Occipital lobe (tissue), 1 donor: ENCODE measurements at regions not wholly inside any gene's neighbourhood (a gene's known extent, or its start where the extent isn't known, plus 50 kb on each side); places are given as distances from the start of the nearest gene placed in this dataset.
"Not testable (repeated sequence)": the region's sequence is repeated elsewhere in the genome, so short reads cannot be mapped to it uniquely, and the experiment has no call there.

Source experiments
- DNase-seq: peaks from one replicate; lab custom pipeline; 2025; lab: John Stamatoyannopoulos, UW

- DNase-seq, result no peak
Measured at GRCh38 chr2:81445176-81445575, 1140.6 kb upstream of the LRRTM1 start.

GRCh38 chr2:81437456-81438000 lies 1133.0 kb upstream of the LRRTM1 start:
- DNase-seq, result no peak

GRCh38 chr2:81436256-81436655 lies 1131.7 kb upstream of the LRRTM1 start:
- no peak for DNase-seq

GRCh38 chr2:81412681-81413080 lies 1108.1 kb upstream of the LRRTM1 start:
- DNase-seq, result no peak

GRCh38 chr2:81403508-81403907 lies 1099.0 kb upstream of the LRRTM1 start:
- no peak for DNase-seq

- DNase-seq, result no peak
Measured at GRCh38 chr2:81396417-81397019, 1092.0 kb upstream of the LRRTM1 start.

- no peak for DNase-seq
Measured at GRCh38 chr2:81395746-81396145, 1091.2 kb upstream of the LRRTM1 start.

GRCh38 chr2:81389203-81389602 lies 1084.7 kb upstream of the LRRTM1 start:
- no peak for DNase-seq

GRCh38 chr2:81363800-81364199 lies 1059.2 kb upstream of the LRRTM1 start:
- no peak for DNase-seq

- not testable (repeated sequence) for DNase-seq
Measured at GRCh38 chr2:81362468-81362867, 1057.9 kb upstream of the LRRTM1 start.

GRCh38 chr2:81355436-81355835 lies 1050.9 kb upstream of the LRRTM1 start:
- no peak for DNase-seq

- DNase-seq, result no peak
Measured at GRCh38 chr2:81334046-81334445, 1029.5 kb upstream of the LRRTM1 start.

- no peak for DNase-seq
Measured at GRCh38 chr2:81328968-81329367, 1024.4 kb upstream of the LRRTM1 start.

GRCh38 chr2:81327911-81328310 lies 1023.4 kb upstream of the LRRTM1 start:
- no peak for DNase-seq

GRCh38 chr2:81324046-81324445 lies 1019.5 kb upstream of the LRRTM1 start:
- no peak for DNase-seq

GRCh38 chr2:81304154-81304830 lies 999.7 kb upstream of the LRRTM1 start:
- DNase-seq, result no peak

- DNase-seq, result no peak
Measured at GRCh38 chr2:81303321-81303720, 998.8 kb upstream of the LRRTM1 start.

GRCh38 chr2:81299841-81300240 lies 995.3 kb upstream of the LRRTM1 start:
- no peak for DNase-seq

GRCh38 chr2:81290846-81291245 lies 986.3 kb upstream of the LRRTM1 start:
- DNase-seq, result no peak

- DNase-seq, result no peak
Measured at GRCh38 chr2:81283081-81283480, 978.5 kb upstream of the LRRTM1 start.

- no peak for DNase-seq
Measured at GRCh38 chr2:81282151-81282769, 977.7 kb upstream of the LRRTM1 start.

GRCh38 chr2:81276595-81276994 lies 972.0 kb upstream of the LRRTM1 start:
- no peak for DNase-seq

- DNase-seq, result no peak
Measured at GRCh38 chr2:81266106-81266505, 961.6 kb upstream of the LRRTM1 start.
